Neural progenitor cell (in vitro differentiated cells): ENCODE measurements at regions not wholly inside any gene's neighbourhood (a gene's known extent, or its start where the extent isn't known, plus 50 kb on each side); places are given as distances from the start of the nearest gene placed in this dataset.

Experiments used
- DNase-seq: peaks from one replicate; pipeline ENCODE4 v3.0.0-alpha.2; 2016; ENCODE audit warnings: low spot score
- H2AFZ ChIP-seq: fragments of 200-600 bp; sonication (generic); replicated peaks from 2 replicates; pipeline ENCODE4 v1.6.1; 2016; ENCODE audit warnings: antibody characterized with exemption
- H3F3A ChIP-seq: fragments of 200-600 bp; sonication (generic); 2 replicates; pipeline ENCODE4 v1.6.1; 2016; ENCODE audit warnings: antibody characterized with exemption, low read depth
- H3K27ac ChIP-seq: fragments of 200-600 bp; sonication (generic); 2 replicates; pipeline ENCODE4 v1.5.1; 2016; ENCODE audit warnings: mild to moderate bottlenecking
- H3K27me3 ChIP-seq: fragments of 200-600 bp; sonication (generic); 2 replicates; pipeline ENCODE4 v1.6.1; 2016; ENCODE audit warnings: mild to moderate bottlenecking, moderate library complexity
- H3K36me3 ChIP-seq: fragments of 200-600 bp; sonication (generic); 2 replicates; pipeline ENCODE4 v1.5.1; 2016
- H3K4me1 ChIP-seq: fragments of 200-600 bp; sonication (generic); 2 replicates; pipeline ENCODE4 v1.6.1; 2016; ENCODE audit warnings: mixed run types
- H3K4me2 ChIP-seq: fragments of 200-600 bp; sonication (generic); 2 replicates; pipeline ENCODE4 v1.6.1; 2016
- H3K4me3 ChIP-seq: fragments of 200-600 bp; sonication (generic); 2 replicates; pipeline ENCODE4 v1.5.1; 2016
- H3K79me2 ChIP-seq: fragments of 200-600 bp; sonication (generic); 2 replicates; pipeline ENCODE4 v1.6.1; 2016; ENCODE audit warnings: low read depth
- H3K9ac ChIP-seq: fragments of 200-600 bp; sonication (generic); 2 replicates; pipeline ENCODE4 v1.6.1; 2016
- H3K9me3 ChIP-seq: fragments of 200-600 bp; sonication (generic); 2 replicates; pipeline ENCODE4 v1.5.1; 2016; ENCODE audit warnings: low read depth
- H4K20me1 ChIP-seq: fragments of 200-600 bp; sonication (generic); 2 replicates; pipeline ENCODE4 v1.6.1; 2016; ENCODE audit warnings: low read depth
- H3K27ac Mint-ChIP-seq: 3 replicates; pipeline ENCODE4 v1.8.0; 2021; ENCODE audit warnings: mixed read lengths
- H3K27me3 Mint-ChIP-seq: 2 replicates; pipeline ENCODE4 v1.8.0; 2022; ENCODE audit warnings: low read depth, mild to moderate bottlenecking, inconsistent platforms, moderate library complexity, mixed read lengths; ENCODE audit not compliant: insufficient read depth
- H3K36me3 Mint-ChIP-seq: 3 replicates; pipeline ENCODE4 v1.8.0; 2021; ENCODE audit warnings: mixed read lengths
- H3K4me1 Mint-ChIP-seq: 3 replicates; pipeline ENCODE4 v1.8.0; 2021; ENCODE audit warnings: mixed read lengths
- H3K4me3 Mint-ChIP-seq: 3 replicates; pipeline ENCODE4 v1.8.0; 2021; ENCODE audit warnings: mild to moderate bottlenecking, moderate library complexity, mixed read lengths
- H3K9me3 Mint-ChIP-seq: 3 replicates; pipeline ENCODE4 v1.8.0; 2020; ENCODE audit warnings: mixed read lengths
- EZH2 ChIP-seq: fragments of 200-600 bp; sonication (generic); IDR thresholded peaks from 2 replicates; pipeline ENCODE4 v1.6.1; 2017; ENCODE audit warnings: antibody characterized with exemption, mild to moderate bottlenecking, moderate library complexity
- EZH2phosphoT487 ChIP-seq: fragments of 200-600 bp; sonication (generic); IDR thresholded peaks from 2 replicates; pipeline ENCODE4 v1.6.1; 2017; ENCODE audit warnings: antibody characterized with exemption
- TF ChIP-seq, protein P1 (sequence below): fragments of 200-600 bp; sonication (generic); IDR thresholded peaks from 2 replicates; pipeline ENCODE4 v1.5.1; 2017; ENCODE audit warnings: antibody characterized with exemption, mild to moderate bottlenecking

DNA sequence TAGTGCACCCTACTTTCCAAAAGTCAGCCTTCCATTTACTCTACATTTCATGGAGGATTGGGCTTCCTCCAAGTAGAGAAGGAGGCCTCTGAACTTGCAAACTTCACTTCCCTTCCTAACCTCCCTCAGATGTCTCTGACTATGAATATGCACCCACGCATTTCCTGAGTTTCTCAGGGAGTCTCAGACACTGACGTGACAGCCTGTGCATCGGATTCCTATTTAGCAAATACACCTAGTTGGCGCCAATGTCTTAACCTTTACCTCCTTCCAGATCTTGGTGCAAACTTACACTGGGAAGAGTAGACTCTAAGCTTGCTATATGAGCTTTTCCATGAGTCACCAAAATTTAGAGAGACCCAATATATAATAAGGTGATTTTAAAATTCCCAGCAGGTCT is 920.1 kb upstream of the AUTS2 start:
- Histone ChIP-seq H3K27me3 (no peaks in the 10 kb centered on the region), H4K20me1 (no peaks in the 10 kb centered on the region), H3K36me3 (no peaks in the 10 kb centered on the region), H3K27ac (no peak overlapping the region), H3K9me3 (no peaks in the 10 kb centered on the region), H3K4me3 (no peak overlapping the region), H3K79me2 (no peaks in the 10 kb centered on the region), H3K9ac (no peak overlapping the region), H3F3A (no peaks in the 10 kb centered on the region), H3K4me2 (no peak overlapping the region), H3K4me1 (no peaks in the 10 kb centered on the region), H2AFZ (no peak overlapping the region)
- no peak overlapping the region for H3K27ac Mint-ChIP-seq
- peaks cover 7% of the 10 kb centered on the region for H3K9me3 Mint-ChIP-seq
- H3K36me3 Mint-ChIP-seq: no peaks in the 10 kb centered on the region
- peaks cover 3% of the 10 kb centered on the region for H3K27me3 Mint-ChIP-seq
- H3K4me3 Mint-ChIP-seq: no peak overlapping the region
- no peak for DNase-seq
- no peaks in the 10 kb centered on the region for H3K4me1 Mint-ChIP-seq
- no peak for TF ChIP-seq EZH2
- TF ChIP-seq, protein P1, sequence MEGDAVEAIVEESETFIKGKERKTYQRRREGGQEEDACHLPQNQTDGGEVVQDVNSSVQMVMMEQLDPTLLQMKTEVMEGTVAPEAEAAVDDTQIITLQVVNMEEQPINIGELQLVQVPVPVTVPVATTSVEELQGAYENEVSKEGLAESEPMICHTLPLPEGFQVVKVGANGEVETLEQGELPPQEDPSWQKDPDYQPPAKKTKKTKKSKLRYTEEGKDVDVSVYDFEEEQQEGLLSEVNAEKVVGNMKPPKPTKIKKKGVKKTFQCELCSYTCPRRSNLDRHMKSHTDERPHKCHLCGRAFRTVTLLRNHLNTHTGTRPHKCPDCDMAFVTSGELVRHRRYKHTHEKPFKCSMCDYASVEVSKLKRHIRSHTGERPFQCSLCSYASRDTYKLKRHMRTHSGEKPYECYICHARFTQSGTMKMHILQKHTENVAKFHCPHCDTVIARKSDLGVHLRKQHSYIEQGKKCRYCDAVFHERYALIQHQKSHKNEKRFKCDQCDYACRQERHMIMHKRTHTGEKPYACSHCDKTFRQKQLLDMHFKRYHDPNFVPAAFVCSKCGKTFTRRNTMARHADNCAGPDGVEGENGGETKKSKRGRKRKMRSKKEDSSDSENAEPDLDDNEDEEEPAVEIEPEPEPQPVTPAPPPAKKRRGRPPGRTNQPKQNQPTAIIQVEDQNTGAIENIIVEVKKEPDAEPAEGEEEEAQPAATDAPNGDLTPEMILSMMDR: no peak
- no peak for TF ChIP-seq EZH2phosphoT487

DNA sequence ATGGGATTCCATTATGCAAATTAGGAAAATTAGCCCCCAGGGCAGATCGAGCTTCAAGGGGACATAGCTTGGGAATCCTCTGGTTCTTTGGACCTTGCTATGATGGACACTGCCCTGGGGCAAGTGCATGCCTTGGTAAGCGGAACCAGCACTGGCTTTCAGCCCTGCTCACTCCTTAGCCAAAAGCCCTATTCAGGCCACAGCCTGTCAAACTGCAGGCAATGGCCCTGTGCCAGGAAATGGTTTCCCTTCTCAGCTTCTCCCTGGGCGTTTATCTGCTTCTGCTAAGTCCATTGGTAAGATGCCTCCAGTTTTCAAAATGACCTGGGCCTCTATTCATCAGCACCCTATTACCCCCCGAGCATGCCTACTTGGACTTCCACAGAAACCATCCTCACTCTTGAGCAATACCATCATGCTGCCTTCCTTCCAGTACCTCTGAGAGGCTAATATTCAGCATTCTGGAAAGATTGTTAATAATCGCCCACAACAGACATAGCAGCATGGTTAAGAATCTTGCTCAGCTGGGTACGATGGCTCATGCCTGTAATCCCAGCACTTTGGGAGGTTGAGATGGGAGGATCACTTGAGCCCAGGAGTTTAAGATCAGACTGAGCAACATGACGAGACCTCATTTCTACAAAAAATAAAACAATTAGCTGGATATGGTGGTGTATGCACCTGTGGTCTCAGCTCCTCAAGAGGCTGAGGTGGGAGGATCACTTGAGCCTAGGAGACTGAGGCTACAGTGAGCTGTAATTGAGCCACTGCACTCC is 918.6 kb upstream of the AUTS2 start:
- Histone ChIP-seq H2AFZ (no peak overlapping the region), H3F3A (no peaks in the 10 kb centered on the region), H3K4me1 (peaks cover 4% of the 10 kb centered on the region), H3K4me3 (no peak overlapping the region), H3K9me3 (no peaks in the 10 kb centered on the region), H3K36me3 (no peaks in the 10 kb centered on the region), H4K20me1 (no peaks in the 10 kb centered on the region), H3K4me2 (no peak overlapping the region), H3K27me3 (no peaks in the 10 kb centered on the region), H3K9ac (no peak overlapping the region), H3K27ac (no peak overlapping the region), H3K79me2 (no peaks in the 10 kb centered on the region)
- Mint-ChIP-seq H3K4me3 (no peak overlapping the region), H3K4me1 (peaks cover 5% of the 10 kb centered on the region), H3K27me3 (peaks cover 4% of the 10 kb centered on the region), H3K9me3 (peaks cover 4% of the 10 kb centered on the region), H3K27ac (peak overlapping the region; percentile 24), H3K36me3 (no peaks in the 10 kb centered on the region)
- TF ChIP-seq EZH2phosphoT487: no peak
- TF ChIP-seq, protein P1: no peak
- no peak for TF ChIP-seq EZH2
- DNase-seq: no peak

DNA sequence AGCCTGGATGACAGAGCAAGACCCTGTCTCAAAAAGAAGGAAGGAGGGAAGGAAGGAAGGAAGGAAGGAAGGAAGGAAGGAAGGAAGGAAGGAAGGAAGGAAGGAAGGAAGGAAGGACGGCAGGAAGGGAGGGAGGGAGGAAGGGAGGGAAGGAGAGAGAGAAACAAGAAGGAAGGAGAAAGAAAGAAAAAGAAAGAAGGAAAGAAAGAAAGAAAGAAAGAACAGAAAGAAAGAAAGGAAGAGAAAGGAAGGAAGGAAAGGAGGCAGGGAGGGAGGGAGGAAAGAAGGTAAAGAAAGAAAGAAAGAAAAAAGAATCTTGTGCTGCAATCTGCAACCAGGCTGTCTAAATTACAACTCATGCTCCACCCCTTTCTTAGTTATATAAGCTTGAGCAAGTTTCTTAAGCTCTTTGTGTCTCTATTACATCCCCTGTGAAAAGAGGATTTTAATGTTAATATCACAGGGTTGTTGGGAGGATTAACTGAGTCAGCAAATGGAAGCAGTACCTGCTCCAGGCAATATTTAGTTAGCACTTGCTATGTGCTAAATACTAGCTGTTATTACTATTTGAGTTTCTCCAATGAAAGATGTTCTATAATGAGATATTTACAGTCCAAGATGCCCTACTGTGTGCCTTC is 917.9 kb upstream of the AUTS2 start:
- Mint-ChIP-seq H3K4me1 (peaks cover 12% of the 10 kb centered on the region), H3K36me3 (no peaks in the 10 kb centered on the region), H3K4me3 (no peak overlapping the region), H3K27me3 (peaks cover 5% of the 10 kb centered on the region), H3K9me3 (peaks cover 4% of the 10 kb centered on the region), H3K27ac (no peak overlapping the region)
- Histone ChIP-seq H3K4me3 (no peak overlapping the region), H3F3A (no peaks in the 10 kb centered on the region), H3K4me2 (no peak overlapping the region), H3K27ac (no peak overlapping the region), H3K79me2 (no peaks in the 10 kb centered on the region), H2AFZ (no peak overlapping the region), H3K9me3 (no peaks in the 10 kb centered on the region), H4K20me1 (no peaks in the 10 kb centered on the region), H3K4me1 (peaks cover 4% of the 10 kb centered on the region), H3K36me3 (no peaks in the 10 kb centered on the region), H3K27me3 (no peaks in the 10 kb centered on the region), H3K9ac (no peak overlapping the region)
- no peak for TF ChIP-seq EZH2phosphoT487
- TF ChIP-seq, protein P1: no peak
- TF ChIP-seq EZH2: no peak
- no peak for DNase-seq
